ENCODE measurements at regions not wholly inside any gene's neighbourhood (a gene's known extent, or its start where the extent isn't known, plus 50 kb on each side); places are given as distances from the start of the nearest gene placed in this dataset.

- TF ChIP-seq TEAD4 (IDR thresholded peaks at IDR 0.05), result no peak
- TF ChIP-seq, protein P1, sequence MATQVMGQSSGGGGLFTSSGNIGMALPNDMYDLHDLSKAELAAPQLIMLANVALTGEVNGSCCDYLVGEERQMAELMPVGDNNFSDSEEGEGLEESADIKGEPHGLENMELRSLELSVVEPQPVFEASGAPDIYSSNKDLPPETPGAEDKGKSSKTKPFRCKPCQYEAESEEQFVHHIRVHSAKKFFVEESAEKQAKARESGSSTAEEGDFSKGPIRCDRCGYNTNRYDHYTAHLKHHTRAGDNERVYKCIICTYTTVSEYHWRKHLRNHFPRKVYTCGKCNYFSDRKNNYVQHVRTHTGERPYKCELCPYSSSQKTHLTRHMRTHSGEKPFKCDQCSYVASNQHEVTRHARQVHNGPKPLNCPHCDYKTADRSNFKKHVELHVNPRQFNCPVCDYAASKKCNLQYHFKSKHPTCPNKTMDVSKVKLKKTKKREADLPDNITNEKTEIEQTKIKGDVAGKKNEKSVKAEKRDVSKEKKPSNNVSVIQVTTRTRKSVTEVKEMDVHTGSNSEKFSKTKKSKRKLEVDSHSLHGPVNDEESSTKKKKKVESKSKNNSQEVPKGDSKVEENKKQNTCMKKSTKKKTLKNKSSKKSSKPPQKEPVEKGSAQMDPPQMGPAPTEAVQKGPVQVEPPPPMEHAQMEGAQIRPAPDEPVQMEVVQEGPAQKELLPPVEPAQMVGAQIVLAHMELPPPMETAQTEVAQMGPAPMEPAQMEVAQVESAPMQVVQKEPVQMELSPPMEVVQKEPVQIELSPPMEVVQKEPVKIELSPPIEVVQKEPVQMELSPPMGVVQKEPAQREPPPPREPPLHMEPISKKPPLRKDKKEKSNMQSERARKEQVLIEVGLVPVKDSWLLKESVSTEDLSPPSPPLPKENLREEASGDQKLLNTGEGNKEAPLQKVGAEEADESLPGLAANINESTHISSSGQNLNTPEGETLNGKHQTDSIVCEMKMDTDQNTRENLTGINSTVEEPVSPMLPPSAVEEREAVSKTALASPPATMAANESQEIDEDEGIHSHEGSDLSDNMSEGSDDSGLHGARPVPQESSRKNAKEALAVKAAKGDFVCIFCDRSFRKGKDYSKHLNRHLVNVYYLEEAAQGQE (IDR thresholded peaks at IDR 0.05; ENCODE audit: low read depth), result no peak
- TF ChIP-seq TCF12 (IDR thresholded peaks at IDR 0.05; ENCODE audit: low read depth), result no peak
- TF ChIP-seq ZBTB7A (IDR thresholded peaks at IDR 0.05; ENCODE audit: low read depth), result no peak
Measured at GRCh38 chr2:222043897-222044296, 254.9 kb downstream of the PAX3 start.

DNA sequence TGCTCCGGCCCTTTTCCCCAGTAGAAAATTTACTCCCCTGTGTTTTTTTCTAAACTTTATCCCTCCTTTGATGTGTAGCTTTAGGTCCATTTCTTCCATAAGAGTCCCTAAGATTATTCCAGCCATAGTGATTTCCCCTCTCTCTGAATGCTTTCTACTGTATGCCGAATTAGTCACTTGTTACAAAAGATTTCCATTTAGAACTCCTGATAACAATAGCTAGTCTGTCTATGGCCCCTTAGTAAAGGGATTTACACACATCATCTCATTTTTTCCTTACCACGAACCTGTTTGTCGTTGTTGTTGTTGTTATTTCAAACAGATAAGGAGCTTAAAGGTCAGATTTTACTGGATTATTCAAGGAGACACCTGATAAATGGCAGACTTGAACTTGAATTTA is 256.1 kb downstream of the PAX3 start:
- TF ChIP-seq EGR1 (IDR thresholded peaks at IDR 0.05) (no peak), TEAD4 (IDR thresholded peaks at IDR 0.05) (no peak)

DNA sequence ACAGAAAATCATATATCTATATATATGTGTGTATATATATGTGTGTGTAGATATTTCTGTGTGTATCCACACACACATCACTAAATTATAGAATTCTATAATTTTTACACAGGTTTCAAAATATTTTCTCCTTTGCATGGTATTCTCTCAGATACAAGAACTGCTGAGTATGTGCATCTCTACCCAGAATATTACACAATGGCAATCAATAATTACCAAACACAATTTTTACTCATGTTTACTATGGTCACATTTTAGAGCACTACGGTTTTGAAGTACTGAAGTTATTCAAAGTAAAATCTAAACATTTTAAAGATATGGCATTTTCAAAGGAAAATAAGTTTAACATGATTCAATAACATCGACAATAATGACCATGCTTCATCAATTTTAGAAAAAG is 258.5 kb downstream of the PAX3 start:
- TF ChIP-seq EP300 (IDR thresholded peaks at IDR 0.05; ENCODE audit: borderline replicate concordance), result no peak
- TF ChIP-seq EGR1 (IDR thresholded peaks at IDR 0.05), result no peak
- no peak for TF ChIP-seq CEBPB (IDR thresholded peaks at IDR 0.05)
- TF ChIP-seq ZBTB7A (IDR thresholded peaks at IDR 0.05; ENCODE audit: low read depth), result no peak
- TF ChIP-seq MAX (IDR thresholded peaks at IDR 0.05), result no peak
- TF ChIP-seq TAF1 (IDR thresholded peaks at IDR 0.05; ENCODE audit: low read depth), result no peak
- TF ChIP-seq, protein P1 (IDR thresholded peaks at IDR 0.05; ENCODE audit: low read depth), result no peak
- TF ChIP-seq YY1 (IDR thresholded peaks at IDR 0.05; ENCODE audit: low read depth), result no peak

GRCh38 chr2:222039821-222040220 is 259.0 kb downstream of the PAX3 start:
- TF ChIP-seq TAF1 (IDR thresholded peaks at IDR 0.05; ENCODE audit: low read depth) (no peak), TEAD4 (IDR thresholded peaks at IDR 0.05) (no peak), RAD21 (IDR thresholded peaks at IDR 0.05; ENCODE audit: low read depth) (no peak), FOXM1 (IDR thresholded peaks at IDR 0.05; ENCODE audit: borderline replicate concordance, low read depth) (no peak), ZBTB7A (IDR thresholded peaks at IDR 0.05; ENCODE audit: low read depth) (no peak), MAX (IDR thresholded peaks at IDR 0.05) (no peak), EGR1 (IDR thresholded peaks at IDR 0.05) (no peak), TCF12 (IDR thresholded peaks at IDR 0.05; ENCODE audit: low read depth) (no peak)
- TF ChIP-seq, protein P1 (IDR thresholded peaks at IDR 0.05; ENCODE audit: low read depth), result no peak
- TF ChIP-seq, protein P2, sequence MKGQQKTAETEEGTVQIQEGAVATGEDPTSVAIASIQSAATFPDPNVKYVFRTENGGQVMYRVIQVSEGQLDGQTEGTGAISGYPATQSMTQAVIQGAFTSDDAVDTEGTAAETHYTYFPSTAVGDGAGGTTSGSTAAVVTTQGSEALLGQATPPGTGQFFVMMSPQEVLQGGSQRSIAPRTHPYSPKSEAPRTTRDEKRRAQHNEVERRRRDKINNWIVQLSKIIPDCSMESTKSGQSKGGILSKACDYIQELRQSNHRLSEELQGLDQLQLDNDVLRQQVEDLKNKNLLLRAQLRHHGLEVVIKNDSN (IDR thresholded peaks at IDR 0.05), result no peak

DNA sequence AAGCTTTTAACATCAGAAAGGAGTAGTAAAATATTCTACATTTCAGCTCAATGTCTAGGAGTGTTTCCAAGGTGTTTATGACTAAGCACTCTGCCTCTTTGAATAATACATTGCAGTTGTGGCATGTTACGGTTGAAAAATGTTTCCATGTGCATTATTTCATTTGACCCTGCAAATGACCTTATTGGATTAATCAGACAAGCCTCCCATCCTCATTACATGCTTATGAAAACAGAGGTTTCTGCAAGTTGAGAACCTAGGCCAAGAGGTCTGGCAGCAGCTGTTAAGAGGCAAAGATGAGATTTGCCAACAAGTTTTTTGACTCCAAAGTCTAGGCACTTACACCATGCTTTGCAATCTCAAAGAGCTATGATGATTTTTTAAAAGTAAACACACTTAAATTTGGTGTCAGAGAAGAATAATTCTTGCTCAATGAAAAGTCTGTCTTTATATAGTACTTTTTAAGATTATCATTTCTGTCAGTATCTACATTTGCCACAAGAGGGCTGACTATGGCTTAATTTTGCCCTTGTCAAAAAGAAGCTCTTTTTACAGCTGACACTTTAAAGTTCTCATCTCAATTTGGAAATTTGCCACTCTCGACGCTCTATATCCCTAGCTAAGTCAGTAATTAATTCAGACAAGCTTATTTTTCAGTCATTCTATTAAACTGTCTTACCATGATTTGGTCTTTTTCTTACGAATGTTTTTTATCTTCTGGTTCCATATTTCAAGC is 260.6 kb downstream of the PAX3 start:
- TF ChIP-seq CEBPB (IDR thresholded peaks at IDR 0.05), result no peak
- TF ChIP-seq FOXM1 (IDR thresholded peaks at IDR 0.05; ENCODE audit: borderline replicate concordance, low read depth), result no peak
- no peak for TF ChIP-seq MAX (IDR thresholded peaks at IDR 0.05)
- no peak for TF ChIP-seq YY1 (IDR thresholded peaks at IDR 0.05; ENCODE audit: low read depth)
- TF ChIP-seq RAD21 (IDR thresholded peaks at IDR 0.05; ENCODE audit: low read depth), result peak; percentile 35
- TF ChIP-seq, protein P1 (IDR thresholded peaks at IDR 0.05; ENCODE audit: low read depth), result no peak
- no peak for TF ChIP-seq TEAD4 (IDR thresholded peaks at IDR 0.05)

Data from Ishikawa (cell line).